Ishikawa (cell line): ENCODE measurements at regions not wholly inside any gene's neighbourhood (a gene's known extent, or its start where the extent isn't known, plus 50 kb on each side); places are given as distances from the start of the nearest gene placed in this dataset.

Experiments used
- CEBPB ChIP-seq: IDR thresholded peaks from 2 replicates; pipeline ENCODE4 v1.6.1; 2012
- CREB1 ChIP-seq: IDR thresholded peaks from 2 replicates; pipeline ENCODE4 v1.6.1; 2012; ENCODE audit warnings: low read depth
- EGR1 ChIP-seq: IDR thresholded peaks from 2 replicates; pipeline ENCODE4 v1.6.1; 2012
- EP300 ChIP-seq: IDR thresholded peaks from 2 replicates; pipeline ENCODE4 v1.6.1; 2012; ENCODE audit warnings: borderline replicate concordance
- FOXM1 ChIP-seq: IDR thresholded peaks from 2 replicates; pipeline ENCODE4 v1.6.1; 2012; ENCODE audit warnings: low read depth, borderline replicate concordance
- NFIC ChIP-seq: IDR thresholded peaks from 2 replicates; pipeline ENCODE4 v1.6.1; 2012
- RAD21 ChIP-seq: IDR thresholded peaks from 2 replicates; pipeline ENCODE4 v1.6.1; 2012; ENCODE audit warnings: low read depth
- TAF1 ChIP-seq: IDR thresholded peaks from 2 replicates; pipeline ENCODE4 v1.6.1; 2012; ENCODE audit warnings: low read depth, mild to moderate bottlenecking
- TCF12 ChIP-seq: IDR thresholded peaks from 2 replicates; pipeline ENCODE4 v1.6.1; 2012; ENCODE audit warnings: low read depth
- TEAD4 ChIP-seq: IDR thresholded peaks from 2 replicates; pipeline ENCODE4 v1.6.1; 2012
- YY1 ChIP-seq: IDR thresholded peaks from 2 replicates; pipeline ENCODE4 v1.6.1; 2012; ENCODE audit warnings: low read depth
- ZBTB7A ChIP-seq: IDR thresholded peaks from 2 replicates; pipeline ENCODE4 v1.6.1; 2012; ENCODE audit warnings: low read depth
- TF ChIP-seq, protein P1 (sequence below): IDR thresholded peaks from 2 replicates; pipeline ENCODE4 v1.6.1; 2012
- TF ChIP-seq, protein P2 (sequence below): IDR thresholded peaks from 2 replicates; pipeline ENCODE4 v1.6.1; 2012; ENCODE audit warnings: low read depth, mild to moderate bottlenecking
- TF ChIP-seq, protein P3 (sequence below): IDR thresholded peaks from 2 replicates; pipeline ENCODE4 v1.6.1; 2012

DNA sequence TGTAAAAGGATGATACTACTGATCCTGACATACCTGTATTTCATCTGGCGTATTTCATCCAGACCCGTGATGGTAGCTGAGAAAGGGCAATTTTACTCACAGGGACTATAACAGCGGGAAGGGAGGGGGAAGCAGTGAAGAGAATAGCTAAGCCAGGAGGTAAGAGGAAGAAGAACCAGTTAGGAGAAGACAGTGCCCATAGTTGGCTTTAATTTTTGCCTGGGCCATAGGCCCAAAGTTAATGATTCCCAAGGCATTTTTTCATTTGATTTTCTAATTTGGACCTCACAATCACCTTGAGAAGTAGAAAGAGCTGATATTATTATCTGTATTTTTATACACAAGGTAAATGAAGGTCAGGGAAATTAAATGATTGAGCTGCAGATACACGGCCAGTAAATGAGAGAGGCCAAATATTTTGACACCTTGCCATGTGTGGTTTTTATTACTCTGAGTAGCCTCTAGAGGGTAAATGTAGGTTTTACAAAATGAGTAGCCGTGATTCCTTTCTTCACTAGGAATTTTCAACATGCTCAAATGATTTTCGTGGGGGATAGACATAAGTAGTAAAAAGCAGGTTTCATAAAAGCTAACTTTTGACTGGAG is 382.2 kb downstream of the FUT8 start:
- TF ChIP-seq, protein P1, sequence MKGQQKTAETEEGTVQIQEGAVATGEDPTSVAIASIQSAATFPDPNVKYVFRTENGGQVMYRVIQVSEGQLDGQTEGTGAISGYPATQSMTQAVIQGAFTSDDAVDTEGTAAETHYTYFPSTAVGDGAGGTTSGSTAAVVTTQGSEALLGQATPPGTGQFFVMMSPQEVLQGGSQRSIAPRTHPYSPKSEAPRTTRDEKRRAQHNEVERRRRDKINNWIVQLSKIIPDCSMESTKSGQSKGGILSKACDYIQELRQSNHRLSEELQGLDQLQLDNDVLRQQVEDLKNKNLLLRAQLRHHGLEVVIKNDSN = no peak
- TF ChIP-seq CEBPB (no peak), EGR1 (no peak), TAF1 (no peak)

DNA sequence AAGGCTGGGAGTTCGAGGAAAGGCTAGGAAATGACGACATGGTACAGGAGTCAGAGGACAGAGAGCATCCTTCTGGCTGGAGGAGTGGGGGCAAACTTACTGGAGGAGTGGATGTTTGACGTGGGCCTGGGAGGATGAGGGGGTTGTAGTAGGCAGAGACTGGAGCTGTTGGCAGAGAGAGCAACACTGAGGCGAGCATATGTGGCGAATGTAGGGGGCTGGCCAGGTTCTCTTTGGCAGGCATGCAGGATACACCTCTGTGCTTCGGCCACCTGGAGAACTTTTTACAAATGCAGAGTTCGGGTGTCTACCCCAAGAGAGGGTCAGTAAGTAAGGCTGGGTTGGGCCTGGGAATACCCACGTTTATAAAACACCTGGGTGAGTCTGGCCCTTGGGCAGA is 385.7 kb downstream of the FUT8 start:
- TF ChIP-seq RAD21 (no peak), EGR1 (no peak), ZBTB7A (no peak), TCF12 (no peak), NFIC (no peak), TEAD4 (no peak), FOXM1 (no peak), CEBPB (no peak), CREB1 (no peak), EP300 (no peak), TAF1 (no peak), YY1 (no peak)
- TF ChIP-seq, protein P2, sequence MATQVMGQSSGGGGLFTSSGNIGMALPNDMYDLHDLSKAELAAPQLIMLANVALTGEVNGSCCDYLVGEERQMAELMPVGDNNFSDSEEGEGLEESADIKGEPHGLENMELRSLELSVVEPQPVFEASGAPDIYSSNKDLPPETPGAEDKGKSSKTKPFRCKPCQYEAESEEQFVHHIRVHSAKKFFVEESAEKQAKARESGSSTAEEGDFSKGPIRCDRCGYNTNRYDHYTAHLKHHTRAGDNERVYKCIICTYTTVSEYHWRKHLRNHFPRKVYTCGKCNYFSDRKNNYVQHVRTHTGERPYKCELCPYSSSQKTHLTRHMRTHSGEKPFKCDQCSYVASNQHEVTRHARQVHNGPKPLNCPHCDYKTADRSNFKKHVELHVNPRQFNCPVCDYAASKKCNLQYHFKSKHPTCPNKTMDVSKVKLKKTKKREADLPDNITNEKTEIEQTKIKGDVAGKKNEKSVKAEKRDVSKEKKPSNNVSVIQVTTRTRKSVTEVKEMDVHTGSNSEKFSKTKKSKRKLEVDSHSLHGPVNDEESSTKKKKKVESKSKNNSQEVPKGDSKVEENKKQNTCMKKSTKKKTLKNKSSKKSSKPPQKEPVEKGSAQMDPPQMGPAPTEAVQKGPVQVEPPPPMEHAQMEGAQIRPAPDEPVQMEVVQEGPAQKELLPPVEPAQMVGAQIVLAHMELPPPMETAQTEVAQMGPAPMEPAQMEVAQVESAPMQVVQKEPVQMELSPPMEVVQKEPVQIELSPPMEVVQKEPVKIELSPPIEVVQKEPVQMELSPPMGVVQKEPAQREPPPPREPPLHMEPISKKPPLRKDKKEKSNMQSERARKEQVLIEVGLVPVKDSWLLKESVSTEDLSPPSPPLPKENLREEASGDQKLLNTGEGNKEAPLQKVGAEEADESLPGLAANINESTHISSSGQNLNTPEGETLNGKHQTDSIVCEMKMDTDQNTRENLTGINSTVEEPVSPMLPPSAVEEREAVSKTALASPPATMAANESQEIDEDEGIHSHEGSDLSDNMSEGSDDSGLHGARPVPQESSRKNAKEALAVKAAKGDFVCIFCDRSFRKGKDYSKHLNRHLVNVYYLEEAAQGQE = no peak
- TF ChIP-seq, protein P3, sequence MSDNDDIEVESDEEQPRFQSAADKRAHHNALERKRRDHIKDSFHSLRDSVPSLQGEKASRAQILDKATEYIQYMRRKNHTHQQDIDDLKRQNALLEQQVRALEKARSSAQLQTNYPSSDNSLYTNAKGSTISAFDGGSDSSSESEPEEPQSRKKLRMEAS = no peak
- TF ChIP-seq, protein P1 = no peak

DNA sequence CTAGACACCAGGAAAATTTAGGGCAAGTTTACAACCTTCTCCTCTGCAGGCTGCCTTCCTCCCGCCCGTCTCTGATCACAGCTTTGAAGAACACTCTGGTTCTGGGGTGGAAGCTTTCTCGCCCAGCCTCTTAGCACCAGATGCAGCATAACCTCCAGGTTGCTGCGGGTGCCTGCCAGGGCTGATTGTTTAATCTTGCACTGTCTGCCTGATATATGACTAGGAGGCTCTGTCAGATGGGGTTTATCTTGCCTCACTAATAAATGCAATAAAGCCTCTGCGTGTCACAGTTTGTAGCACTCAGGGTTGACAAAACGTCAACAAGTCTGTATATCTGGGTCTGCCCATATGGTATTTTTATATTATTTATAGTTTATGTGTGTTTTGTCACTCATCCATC is 388.2 kb downstream of the FUT8 start:
- TF ChIP-seq, protein P1 = no peak
- TF ChIP-seq, protein P2 = no peak
- TF ChIP-seq EGR1 = no peak
- TF ChIP-seq FOXM1 = no peak
- TF ChIP-seq, protein P3 = no peak
- TF ChIP-seq CEBPB = no peak
- TF ChIP-seq CREB1 = no peak
- TF ChIP-seq TEAD4 = no peak
- no peak for TF ChIP-seq ZBTB7A
- TF ChIP-seq TAF1 = no peak
- TF ChIP-seq NFIC = no peak
- no peak for TF ChIP-seq RAD21
- no peak for TF ChIP-seq EP300

DNA sequence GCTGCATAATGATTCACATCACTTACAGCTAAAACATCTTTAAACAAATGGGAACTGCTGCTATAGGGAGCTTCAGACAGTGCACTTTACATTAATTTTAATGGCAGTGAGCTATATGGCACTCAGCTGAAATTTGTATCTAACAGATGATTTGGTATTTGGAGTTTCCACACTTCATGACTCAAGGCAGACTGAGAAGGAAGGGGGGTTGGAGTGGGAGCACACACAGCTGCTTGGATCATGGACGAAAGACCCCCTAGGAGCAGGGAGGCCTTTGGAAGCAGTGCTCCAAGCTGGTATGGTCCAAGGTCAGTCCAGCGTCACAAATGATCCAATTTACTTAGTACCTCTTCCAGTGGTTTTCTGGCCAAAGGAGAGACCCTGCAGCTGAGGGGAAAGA is 389.7 kb downstream of the FUT8 start:
- TF ChIP-seq TCF12 (no peak), YY1 (no peak)

DNA sequence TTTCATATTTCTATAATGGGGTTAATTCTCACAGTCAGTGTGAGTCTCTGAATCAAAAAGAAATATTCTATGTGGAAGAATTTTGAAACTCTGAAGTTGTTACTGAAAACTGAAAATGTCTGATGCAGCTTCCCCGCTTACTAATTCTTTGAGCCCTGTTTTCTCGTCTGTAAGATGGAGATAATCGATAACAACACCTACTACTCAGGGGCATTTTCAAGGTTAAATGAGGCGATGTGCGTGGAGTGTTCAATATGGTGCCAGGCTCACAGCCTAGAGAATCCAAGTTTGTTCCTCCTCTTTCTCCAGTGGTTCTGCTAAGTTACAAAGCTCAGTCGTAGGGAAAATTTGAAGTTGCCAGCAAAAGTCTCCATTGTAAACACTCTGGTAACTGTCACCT is 391.4 kb downstream of the FUT8 start:
- TF ChIP-seq EGR1 (no peak), FOXM1 (no peak), TCF12 (no peak), TAF1 (no peak), RAD21 (no peak), CREB1 (no peak), ZBTB7A (no peak), EP300 (no peak), NFIC (no peak), TEAD4 (no peak), YY1 (no peak), CEBPB (no peak)
- TF ChIP-seq, protein P2 = no peak
- TF ChIP-seq, protein P1 = no peak
- TF ChIP-seq, protein P3 = no peak
